Ovary (tissue), 3 donors: ENCODE measurements at regions not wholly inside any gene's neighbourhood (a gene's known extent, or its start where the extent isn't known, plus 50 kb on each side); places are given as distances from the start of the nearest gene placed in this dataset.

ENCODE experiments used
- EP300 ChIP-seq: sonication (generic); formaldehyde crosslinking; IDR thresholded peaks from one replicate; pipeline ENCODE4 v1.6.1; 2017; ENCODE audit warnings: antibody characterized with exemption
- POLR2A ChIP-seq: fragments of 450-650 bp; IDR thresholded peaks from one replicate; pipeline ENCODE4 v1.6.1; 2017; ENCODE audit warnings: antibody characterized with exemption, mild to moderate bottlenecking, moderate library complexity
- TF ChIP-seq, protein P1 (sequence below), 3 donors: fragments of 450-650 bp in 2 of 3; fragments of 200-600 bp in 1 of 3; IDR thresholded peaks; one replicate each; pipeline versions ENCODE4 v1.5.1 to v1.8.0; 2016 to 2022; ENCODE audit warnings: antibody characterized with exemption in 3 of 3, mild to moderate bottlenecking in 1 of 3
- donor health status: DM: no; HTN: no; CAD: no.

DNA sequence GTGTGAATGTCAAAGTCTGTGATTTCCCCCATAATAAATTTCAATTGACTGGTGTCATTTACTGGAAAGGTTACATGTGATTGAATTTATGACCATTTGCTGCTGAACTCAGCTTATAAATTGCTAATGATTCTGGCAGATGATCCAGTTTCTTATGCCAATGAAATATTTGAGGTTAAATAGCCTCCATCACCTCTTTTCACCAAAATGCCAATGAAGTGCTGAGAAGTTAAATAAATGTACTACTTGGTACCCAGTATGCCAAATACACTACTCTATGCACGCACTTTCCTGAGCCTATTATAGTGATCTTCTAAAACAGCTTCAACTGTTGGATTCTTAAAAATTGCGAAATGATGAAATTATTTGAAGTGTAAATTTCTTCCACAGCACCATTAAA, 741.4 kb downstream of the PLA2G4A start:
- TF ChIP-seq, protein P1, sequence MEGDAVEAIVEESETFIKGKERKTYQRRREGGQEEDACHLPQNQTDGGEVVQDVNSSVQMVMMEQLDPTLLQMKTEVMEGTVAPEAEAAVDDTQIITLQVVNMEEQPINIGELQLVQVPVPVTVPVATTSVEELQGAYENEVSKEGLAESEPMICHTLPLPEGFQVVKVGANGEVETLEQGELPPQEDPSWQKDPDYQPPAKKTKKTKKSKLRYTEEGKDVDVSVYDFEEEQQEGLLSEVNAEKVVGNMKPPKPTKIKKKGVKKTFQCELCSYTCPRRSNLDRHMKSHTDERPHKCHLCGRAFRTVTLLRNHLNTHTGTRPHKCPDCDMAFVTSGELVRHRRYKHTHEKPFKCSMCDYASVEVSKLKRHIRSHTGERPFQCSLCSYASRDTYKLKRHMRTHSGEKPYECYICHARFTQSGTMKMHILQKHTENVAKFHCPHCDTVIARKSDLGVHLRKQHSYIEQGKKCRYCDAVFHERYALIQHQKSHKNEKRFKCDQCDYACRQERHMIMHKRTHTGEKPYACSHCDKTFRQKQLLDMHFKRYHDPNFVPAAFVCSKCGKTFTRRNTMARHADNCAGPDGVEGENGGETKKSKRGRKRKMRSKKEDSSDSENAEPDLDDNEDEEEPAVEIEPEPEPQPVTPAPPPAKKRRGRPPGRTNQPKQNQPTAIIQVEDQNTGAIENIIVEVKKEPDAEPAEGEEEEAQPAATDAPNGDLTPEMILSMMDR (IDR thresholded peaks at IDR 0.05), result no peak
- TF ChIP-seq POLR2A (no peak), EP300 (no peak)
